NCI-H1694 (cell line): ENCODE measurements at regions not wholly inside any gene's neighbourhood (a gene's known extent, or its start where the extent isn't known, plus 50 kb on each side); places are given as distances from the start of the nearest gene placed in this dataset.

Experiments
- DNase-seq: peaks from one replicate; lab custom pipeline; 2025; lab: John Stamatoyannopoulos, UW

DNA sequence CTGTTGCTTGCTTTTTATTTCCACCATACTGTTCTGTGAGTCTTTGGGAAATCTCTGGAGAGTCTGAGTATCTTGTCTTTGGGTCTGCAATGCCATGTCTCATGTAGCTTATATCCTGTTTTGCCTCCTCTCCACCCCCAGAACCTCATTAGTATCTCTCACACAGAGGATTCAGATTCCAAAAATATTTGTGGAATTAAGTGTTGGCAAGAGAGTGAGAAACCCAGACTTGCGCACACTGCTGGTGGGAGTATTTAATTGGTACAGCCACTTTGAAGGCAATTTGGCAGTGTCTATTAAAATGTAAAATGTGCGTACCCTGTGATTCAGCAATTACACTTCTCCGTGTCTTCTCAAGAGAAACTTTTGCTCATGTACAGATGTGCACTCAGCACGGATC is 68.6 kb downstream of the ZNF621 start:
- DNase-seq = no peak

DNA sequence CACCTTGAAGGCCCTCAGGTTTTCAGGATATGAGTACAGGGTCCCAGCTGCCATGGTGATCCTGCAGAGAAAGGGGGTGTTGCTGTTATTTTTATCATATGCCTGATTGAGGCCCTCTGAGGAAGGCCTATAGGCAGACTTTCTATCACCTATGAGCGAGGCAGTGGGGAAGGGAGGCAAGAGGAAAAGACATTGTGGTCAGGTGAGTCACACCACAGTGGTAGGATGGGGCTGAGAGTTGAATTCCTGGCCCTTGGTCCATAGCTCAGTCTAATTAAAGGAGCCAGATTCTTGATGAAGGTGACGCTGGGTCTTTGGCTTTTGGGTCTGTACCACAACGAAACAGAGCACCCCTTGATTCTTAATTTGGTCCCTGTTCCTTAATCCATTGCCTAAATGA is 72.7 kb downstream of the ZNF621 start:
- no peak for DNase-seq

DNA sequence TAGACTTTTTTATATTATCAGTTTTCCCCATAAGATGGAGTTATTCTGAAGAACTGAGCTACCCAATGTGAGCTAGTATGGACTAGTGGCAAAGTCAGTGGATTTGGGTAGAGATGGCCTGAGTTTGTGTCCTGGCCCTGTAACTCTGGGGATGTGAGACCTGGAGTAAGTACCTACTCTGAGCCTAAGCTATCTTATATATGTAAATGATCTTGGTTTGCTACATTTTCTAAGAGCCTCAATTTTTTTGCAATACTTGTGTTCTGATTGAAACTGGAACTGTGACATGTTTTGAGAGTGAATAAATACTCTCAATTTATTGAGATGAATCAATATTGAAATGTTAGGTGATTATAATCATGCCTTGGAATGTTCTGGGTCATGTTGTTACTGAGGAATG is 73.6 kb downstream of the ZNF621 start:
- no peak for DNase-seq

DNA sequence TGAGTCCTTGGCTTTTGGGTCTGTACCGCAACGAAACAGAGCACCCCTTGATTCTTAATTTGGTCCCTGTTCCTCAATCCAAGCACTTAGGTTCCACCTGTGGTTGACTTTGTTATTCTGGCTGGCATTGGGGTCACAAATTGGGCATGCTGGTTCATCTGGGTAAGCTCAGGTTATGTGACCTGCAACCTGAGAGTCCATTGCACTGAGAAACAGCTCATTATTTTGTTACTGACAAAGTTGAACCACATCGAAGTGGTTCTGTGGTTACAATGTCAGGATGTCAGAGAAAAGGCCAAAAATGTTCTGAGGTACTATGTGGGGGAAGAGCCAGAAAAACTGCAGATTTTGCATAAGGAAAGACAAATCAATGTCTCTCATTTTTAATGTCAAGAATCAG is 74.2 kb downstream of the ZNF621 start:
- no peak for DNase-seq

DNA sequence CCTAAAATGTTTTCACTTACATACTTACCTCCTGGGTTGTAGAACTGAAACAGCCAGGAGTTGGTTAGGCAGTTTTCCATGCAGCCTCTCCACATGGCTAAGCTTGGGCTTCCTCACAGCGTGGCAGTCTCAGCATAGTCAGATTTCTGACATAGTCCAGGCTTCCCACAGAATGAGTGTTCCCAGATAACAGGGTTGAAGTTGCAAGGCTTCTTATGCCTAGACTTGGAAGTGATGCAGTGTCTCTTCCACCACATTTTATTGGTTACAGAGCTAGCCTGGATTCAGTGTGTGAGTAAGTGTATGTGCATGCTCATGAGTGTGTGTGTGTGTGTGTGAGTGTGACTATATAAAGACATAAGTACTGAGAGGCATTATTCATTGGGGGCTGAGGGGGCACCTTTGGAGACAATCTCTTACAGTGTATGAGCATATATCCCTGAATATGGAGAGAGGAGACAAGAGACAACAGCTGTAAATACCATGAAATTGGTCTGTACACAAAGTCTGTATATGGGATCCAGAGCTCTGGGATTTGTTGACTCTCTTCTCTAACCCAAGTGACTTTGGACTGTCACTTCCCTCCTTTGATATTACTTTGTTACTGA is 78.1 kb downstream of the ZNF621 start:
- no peak for DNase-seq

DNA sequence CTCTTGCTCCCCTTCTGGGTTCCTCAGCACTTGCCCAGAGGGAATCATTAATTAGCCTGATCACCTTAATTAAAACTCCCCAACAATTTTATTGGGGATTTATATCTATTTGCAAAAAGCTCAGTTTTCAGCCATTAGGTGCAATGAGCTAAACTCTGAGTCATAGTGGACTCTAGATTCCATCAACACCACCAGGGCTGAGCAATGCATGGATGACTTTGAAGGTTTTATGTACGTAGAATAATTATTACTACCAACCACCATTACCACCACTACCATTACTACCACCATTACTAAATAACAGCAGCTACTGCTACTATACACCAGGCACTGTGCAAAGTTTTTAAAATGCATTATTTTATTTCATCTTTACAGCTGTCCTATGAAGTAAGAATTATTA is 81.2 kb downstream of the ZNF621 start:
- no peak for DNase-seq

DNA sequence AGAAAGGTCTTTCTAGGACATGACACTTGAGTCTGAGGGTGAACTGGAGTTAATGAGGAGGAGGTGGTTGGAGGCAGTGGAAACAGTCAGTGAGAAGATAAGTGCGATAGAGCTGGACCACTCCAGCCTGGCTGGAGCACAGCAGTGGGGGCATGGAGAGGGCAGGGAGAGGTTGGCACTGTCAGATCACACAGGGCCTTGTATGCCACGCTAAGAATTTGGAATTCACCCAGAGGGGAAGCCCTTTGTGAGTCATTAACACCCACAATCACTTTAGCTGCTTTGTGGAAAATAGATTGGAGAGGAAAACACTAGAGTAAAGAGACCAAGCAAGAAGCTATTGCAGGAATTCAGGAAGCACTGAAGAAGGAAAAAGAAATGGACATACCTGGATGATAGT is 83.3 kb downstream of the ZNF621 start:
- DNase-seq = no peak

DNA sequence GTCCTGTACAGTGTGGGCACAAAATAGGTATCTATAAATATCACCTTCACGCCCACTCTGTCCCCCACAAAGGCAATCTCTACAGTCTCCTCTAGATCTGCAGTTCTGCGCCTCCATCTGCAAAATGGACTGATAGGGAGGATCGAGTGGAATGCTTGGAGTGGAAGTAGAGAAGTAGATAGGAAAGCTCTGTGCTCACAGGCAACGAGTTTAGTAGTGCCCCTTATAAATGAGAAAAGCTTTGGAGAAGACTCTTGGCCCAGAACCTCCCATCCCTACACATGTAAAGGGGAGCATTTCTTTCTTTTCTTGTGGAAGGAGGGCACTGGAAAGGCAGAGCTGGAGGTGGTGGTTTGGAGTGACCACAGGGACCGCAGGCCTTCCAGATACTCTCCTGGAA is 88.5 kb downstream of the ZNF621 start:
- DNase-seq = no peak

DNA sequence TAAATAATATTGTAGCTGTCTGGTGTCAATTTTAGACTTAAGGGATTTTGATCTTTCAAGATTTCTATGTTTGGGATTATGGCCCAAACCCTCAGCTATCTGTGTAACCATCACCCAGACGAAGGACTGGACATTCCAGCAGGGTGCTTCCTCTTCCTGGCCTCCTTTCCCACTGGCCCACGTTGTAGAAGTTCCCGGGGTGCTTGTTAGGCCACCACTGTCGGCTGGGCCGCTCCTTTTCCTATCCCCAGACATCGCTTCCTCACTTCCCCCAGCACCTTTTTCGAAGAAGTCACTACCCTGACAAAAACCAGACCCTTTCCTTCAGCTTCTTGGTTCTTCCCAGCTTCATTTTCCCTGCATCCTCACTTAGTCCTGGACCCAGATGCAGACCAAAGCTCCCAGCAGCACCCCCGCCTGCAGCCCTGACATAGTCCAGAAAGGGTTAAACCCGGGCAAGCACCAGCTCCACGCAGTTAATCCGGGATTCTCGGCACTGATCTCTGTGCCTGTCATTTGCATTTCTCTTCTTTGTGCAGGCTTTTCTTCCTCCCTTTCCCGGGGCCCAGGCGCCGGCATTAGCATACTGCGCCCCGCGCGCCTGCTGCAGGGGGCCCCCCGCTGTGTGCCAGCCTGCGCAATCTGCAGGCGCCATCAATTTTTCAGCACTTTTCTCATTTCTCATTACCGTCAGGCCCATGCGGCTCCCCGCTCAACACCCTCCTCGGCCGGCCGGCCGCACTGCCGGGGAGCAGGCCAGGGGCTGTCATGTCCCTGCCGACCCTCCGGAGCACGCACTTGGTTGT is 90.6 kb downstream of the ZNF621 start:
- no peak for DNase-seq

DNA sequence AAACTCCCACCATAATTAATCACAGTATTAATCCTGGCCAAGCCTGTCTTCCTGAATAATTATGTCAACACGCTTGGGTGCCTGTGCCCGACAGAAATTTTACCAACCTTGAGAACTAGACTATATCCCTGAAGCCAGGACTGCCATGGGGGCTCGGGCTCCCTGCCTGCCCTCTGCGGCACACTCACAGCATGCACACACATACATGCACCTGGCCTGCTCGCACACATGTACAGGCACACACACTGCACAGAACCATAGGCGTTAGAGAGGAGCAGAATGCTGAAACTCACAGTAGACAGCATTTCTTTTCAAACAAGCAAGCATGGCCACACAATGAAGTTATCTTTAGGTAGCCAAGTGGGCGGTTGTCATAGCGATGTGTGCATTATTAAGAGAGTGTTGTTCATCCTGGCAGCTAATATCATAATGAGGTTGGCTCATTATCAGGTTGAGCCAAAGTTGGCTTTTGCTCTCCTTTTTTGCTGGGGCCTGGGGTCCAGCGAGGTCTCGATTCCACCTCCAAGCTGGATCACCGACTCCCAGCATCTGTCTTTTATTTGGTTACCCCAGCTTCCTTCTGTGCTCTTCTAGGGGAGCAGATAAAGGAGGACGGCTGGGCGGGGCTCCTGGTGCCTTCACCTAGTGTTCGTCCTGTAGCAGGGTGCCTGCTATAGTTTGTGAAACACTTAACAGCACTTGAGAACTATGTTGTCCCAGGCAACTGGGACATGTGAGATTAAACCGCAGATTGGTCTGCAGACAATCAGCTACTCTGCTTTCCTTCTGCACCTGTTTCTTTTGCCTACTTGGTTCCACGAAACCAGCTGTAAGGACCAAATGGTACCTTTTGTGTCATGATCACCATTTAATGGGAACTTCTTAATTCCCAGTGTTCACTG is 91.4 kb downstream of the ZNF621 start:
- DNase-seq = no peak

DNA sequence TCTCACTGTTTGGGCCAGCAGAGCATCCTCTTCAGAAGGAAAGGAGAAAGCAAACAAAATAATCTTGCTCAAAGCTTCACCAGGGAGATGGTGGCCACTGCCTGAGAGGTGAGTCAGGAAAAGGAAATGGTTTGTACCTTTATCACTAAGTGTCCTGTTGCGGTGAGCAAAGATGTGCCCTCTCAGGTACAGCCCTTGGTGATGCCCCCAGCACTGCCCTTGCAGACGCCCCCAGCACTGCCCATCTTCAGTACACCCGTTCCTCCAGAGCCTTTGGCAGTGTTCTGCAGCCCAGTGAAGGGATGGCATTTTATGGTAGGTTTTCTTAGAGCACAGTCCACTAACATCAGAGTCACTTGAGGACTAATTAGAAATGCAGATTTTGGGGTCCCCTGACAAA is 92.3 kb downstream of the ZNF621 start:
- no peak for DNase-seq

DNA sequence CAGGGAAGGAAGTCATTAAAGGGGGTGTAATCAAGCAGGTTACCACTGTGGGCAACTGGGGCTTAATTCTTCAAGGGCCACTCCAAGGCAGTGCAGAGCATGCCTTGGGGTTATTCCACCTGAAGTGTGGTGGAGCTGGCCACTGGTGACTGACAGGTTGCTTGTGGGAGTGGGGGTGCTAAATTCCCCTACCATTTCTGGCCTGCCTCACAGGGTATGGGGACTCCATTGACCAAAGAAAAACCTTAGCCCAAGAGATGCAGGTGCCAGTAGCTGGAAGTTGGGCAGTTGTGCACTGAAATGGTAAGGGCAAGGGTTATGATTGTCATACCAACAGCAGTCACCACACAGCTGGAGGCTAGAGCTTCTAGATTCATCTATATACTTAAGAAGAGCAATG is 93.4 kb downstream of the ZNF621 start:
- DNase-seq = no peak

DNA sequence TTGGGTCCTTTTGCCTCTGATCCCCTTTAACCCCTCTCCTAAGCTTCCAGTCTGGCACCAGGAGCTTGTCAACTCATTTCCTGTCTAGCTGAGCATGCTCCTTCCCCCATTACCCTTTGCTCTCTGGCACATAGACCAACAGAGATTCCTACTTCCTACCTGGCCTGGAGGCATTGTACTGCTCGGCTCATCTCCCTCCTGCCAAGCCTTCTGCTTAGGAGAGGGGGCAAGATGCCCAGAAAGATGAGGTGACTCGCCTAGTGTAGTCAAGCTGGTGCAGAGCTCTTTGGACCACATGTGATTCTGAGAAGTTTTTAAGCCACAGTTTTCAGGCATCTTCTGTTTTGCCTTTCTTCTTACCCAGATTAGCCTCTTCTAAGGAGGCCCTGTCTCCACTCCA is 95.4 kb downstream of the ZNF621 start:
- no peak for DNase-seq

DNA sequence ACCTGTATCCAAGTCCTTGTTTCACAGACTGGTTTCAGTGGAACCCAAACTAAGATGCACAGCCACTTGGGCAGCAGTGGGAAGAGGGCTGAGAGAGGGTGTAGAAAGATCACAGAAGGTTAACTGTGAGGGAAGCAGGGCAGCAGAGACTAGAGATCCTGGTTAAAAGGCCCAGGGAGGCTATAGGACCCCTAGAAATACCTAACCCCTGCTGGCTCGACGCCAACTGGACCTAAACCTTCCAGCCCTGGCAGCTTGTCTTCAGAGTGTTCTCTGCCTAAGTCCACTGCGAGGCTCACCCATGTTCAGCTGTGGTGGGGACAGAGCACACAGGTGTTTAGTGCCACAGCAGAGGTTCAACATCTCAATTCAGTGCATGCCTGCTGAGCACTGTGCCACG is 96.5 kb downstream of the ZNF621 start:
- DNase-seq = no peak

DNA sequence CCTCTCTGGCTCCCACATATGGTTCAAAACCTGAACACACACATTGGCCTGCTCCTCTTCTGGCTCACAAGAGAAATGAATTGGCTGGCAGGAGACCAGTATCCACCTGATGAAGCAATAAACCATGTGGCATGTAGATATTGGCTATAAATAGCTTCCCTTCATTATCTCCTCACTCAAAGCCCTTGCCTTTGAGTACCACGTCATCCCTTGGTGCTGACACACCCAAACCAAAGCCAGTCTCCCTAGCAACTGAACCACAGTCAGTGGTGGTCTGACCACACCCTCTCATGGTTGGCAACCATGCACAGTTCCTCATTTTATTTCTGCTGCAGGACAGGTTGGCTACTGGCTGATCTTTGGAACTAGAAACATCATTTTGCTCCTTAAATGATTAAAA is 98.8 kb downstream of the ZNF621 start:
- no peak for DNase-seq

DNA sequence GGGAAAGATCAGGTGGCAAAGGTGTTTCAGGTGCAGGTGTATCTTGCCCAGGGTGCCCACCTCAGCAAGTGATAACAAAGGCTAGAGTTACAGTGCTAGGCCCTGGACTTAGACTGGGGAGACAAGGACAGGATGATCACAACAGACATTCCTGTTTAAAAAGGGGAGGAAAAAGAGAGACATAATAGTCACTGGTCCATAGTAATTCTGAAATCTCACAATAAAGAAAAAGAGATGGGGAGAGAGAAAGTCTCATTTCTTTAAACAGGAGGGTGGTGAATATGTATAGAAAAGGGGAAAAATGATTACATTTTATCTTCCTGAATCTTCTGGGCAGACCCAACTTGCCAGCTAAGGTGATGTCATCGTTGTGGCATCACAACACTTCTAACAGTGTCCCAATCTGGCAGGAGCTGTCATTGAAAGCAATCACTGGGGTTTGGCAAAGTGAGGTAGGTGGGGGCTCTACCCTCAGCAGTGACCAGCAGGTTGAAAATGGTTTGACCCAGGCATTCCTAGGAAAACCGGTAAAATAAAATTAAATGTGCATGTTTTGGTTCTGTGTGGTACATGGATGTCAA is 99.5 kb downstream of the ZNF621 start:
- no peak for DNase-seq

DNA sequence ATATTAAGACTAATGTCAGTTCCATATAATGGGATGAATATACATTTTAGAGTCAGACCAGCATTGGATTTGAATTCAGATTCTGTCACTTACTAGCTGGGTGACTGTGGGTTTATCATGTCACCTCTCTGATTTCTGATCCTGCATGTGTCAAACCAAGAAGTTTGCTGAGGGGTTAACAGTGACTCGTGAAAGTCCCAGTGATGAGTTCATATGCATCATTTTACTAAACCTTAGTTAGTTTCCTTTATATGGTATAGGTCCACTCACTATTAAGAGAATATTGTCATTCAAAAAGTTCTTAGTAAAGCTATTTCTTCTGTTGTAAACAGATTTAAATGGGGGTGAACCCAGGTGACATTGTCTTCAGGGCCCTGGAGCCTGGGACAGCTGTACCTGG is 102.3 kb downstream of the ZNF621 start:
- no peak for DNase-seq

DNA sequence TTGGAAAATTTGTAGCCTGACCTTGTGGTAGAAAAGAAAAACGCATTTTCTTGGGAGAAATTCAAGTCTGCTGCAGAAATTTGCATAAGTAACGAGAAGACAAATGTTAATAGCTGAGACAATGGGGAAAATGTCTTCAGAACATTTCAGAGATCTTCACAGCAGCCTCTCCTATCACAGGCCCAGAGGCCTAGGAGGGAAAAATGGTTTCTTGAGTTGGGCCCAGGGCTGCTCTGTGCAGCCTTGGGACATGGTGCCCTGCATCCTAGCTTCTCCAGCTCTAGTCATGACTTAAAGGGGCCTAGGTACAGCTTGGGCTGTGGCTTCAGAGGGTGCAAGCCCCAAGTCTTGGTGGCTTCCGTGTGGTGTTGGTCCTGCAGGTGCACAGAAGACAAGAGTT is 104.2 kb downstream of the ZNF621 start:
- DNase-seq = no peak

DNA sequence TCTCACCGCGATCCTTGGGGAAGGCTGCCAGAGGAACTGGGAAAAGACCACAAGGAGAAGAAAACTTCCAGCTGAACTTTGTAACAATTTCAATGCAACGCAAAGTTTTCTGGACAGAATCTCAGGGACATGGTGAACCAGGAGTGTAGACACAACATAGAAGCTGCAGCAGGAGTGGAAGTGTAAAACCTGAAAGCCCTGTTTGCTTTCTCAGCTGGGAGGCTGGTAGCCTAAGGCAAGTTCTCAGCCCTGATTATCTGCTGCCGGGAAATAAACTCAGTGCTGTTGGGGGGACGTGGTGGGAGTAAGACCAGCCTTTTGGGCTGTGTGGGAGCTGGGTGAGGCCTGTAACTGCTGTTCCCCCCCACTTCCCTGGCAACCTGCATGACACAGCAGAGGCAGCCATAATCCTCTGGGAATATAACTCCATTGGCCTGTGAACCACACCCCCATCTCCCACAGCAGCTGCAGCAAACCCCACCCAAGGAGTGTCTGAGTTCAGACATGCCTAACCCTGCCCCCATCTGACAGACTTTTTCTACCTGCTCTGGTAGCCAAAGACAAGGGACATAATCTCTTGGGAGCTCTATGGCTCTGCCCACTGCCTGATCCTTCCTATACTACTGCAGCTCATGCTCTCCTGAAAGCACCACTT is 106.7 kb downstream of the ZNF621 start:
- DNase-seq = no peak

DNA sequence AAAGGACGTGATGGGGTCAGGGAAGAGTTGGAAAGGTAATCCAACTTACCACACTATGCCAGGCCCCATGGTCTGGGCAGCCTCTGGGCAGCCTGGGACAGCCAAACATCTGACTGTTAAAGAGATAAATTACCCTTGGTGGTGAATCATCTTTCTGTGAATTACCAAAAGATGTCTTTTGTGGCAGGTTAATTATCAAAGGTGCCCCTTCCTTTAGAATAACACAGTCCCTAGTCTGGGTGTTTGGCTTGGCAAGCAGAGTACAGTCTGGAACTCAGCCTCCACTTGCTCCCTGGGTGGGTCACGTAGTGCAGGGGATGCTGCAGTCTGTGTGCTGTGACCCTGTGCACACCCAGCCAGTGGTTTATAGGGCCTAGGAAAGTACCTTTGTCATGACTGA is 113.1 kb downstream of the ZNF621 start:
- DNase-seq = no peak

DNA sequence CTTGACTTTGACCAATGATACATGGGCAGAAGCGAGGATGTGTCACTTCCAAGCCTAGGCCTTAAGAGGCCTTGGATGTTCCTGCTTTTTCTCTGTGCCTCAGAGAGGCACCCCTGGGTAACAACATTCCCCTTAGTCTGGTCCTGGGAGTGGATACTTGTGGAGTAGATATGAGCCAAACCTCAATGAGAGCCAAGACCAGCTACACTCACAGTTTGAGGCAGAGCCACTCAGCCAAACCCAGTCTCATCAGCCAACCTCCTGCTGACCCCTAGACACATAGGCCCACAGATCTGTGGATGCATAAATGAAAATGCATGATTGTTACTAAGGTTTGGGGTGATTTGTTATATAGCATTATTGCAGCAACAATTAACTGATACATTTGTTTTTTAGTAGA is 114.2 kb downstream of the ZNF621 start:
- no peak for DNase-seq

DNA sequence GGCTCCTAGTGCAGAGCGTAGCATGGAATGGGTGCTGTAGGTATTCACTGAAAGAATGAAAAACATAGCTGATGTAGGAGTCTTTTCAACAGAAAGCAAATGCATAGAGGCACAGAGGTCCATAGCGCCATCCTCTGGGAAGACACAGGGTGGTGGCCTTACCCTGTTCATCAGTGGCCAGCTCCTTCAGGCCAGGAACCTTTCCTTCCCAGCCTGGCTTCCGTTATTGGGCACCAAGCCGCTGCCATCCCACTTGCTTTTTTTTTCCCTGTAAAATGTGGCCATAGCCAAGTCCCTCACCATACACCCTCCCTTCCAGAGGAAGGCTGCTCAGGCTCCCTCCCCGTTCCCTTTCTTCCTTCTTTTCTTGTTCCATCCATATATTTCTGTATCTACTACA is 118.1 kb downstream of the ZNF621 start:
- no peak for DNase-seq
